ENCODE measurements at regions not wholly inside any gene's neighbourhood (a gene's known extent, or its start where the extent isn't known, plus 50 kb on each side); places are given as distances from the start of the nearest gene placed in this dataset.

GRCh38 chr1:185478877-185479276, 161.8 kb upstream of the IVNS1ABP start:
- peaks cover 0 to 11% (median 0%) of the 10 kb centered on the region in 6 donors for H3K4me1 ChIP-seq
- 87 to 96% (median 93%) methylated on average over 3 of the region's 3 CpGs for WGBS, 5 donors

DNA sequence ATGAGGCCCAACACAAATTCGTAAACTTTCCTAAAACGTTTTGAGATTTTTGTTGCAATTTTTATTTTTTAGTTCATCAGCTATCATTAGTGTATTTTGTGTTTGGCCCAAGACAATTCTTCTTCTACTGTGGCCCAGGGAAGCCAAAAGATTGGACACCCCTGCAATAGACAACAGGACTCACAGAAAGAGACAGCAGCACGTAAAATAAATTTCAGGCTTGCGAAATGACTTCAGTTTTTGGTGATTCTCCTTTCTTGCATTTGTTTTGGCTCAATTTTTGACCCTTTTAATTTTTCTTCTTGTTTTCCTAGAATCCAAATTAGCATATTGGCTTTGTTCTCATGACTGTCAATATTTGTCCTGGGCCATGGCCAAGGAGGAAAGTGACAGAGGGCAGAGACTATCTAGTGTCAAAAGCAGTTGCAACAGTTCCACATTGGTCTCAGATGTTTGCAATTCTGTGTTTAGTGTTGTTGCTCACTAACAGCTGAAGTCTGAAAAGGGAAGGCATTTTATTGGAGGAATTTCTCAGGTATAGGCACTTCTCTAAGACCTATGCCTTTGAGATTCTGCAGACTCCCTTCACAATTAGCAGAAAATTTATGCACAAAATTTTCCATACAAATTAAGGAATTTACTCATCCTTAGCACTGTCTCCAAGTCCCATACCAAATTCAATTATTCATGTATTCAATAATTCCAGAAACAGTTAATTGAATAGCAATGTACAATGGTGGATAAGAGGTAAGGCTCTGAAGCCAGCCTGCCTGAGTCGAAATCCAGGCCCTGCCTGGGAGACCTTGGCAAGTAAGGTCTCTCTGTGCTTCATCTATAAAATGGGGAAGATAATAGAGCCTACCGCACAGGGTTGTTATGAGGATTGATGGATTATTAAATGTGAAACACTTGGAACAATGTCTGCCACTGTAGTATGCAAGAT, 160.9 kb upstream of the IVNS1ABP start:
- Histone ChIP-seq H3K27ac (peak overlapping the region in 4 of 8 donors; percentile 2 to 26 (median 20)), H3K4me3 (no peak overlapping the region), H3K4me1 (peaks cover 0 to 7% (median 0%) of the 10 kb centered on the region in 6 donors), H3K9me3 (no peaks in the 10 kb centered on the region), H3K27me3 (replicated peaks in 1 of 7) (no peaks in the 10 kb centered on the region), H3K36me3 (no peaks in the 10 kb centered on the region)
- TF ChIP-seq POLR2AphosphoS5 (IDR thresholded peaks at IDR 0.05), result no peak
- no peak for TF ChIP-seq POLR2A (IDR thresholded peaks at IDR 0.05)
- no peak for TF ChIP-seq CTCF (IDR thresholded peaks at IDR 0.05 in 8 of 11, conservative IDR thresholded peaks at IDR 0.05 in 3 of 11)
- 67 to 91% (median 85%) methylated on average over 6 of the region's 6 CpGs for WGBS, 5 donors
- no peak for DNase-seq
- intact Hi-C loops (cut with DNase I; ENCODE audit: low total_unique reads), result no loop called here

More at GRCh38 chr1:185478877-185479276, 161.8 kb upstream of the IVNS1ABP start:
- intact Hi-C loops (cut with DNase I; ENCODE audit: low total_unique reads), result no loop called here
- Histone ChIP-seq H3K36me3 (no peaks in the 10 kb centered on the region), H3K4me3 (no peak overlapping the region), H3K9me3 (no peaks in the 10 kb centered on the region), H3K27me3 (replicated peaks in 1 of 7) (no peaks in the 10 kb centered on the region), H3K27ac (no peak overlapping the region)
- no peak for DNase-seq
- TF ChIP-seq POLR2AphosphoS5 (IDR thresholded peaks at IDR 0.05) (no peak), CTCF (IDR thresholded peaks at IDR 0.05 in 8 of 11, conservative IDR thresholded peaks at IDR 0.05 in 3 of 11) (no peak), POLR2A (IDR thresholded peaks at IDR 0.05) (no peak)

DNA sequence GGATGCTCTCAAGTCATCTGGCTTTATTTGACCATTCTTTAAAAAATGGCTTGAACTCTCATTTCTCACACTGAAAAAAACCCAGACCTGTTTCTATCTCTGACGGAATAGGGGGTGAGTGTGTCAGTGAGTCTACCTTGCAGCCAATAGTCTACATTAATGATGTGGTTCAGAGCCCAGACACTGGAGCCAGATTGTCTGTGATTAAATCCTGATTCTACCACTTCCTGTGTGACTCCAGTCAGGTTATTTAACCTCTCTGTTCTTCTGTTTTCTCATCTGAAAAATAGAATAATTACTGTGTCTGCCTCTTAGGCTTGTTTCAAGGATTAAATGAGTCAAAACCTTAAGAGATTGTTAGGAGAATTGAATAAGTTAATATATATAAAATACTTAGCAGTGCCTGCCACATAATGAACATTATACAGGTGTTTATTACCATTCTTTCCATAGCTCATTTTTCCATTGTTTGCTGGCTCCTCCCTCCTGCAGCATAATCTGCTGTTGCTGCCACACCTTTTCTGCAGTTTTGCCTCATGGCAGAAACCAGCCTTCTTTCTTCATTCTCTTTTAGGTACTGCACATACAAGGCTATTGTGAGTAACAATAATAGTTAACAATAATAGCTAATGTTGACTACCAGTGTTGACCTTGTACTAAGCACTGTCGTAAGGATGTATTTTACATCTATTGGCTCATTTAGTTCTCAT, 157.6 kb upstream of the IVNS1ABP start:
- Histone ChIP-seq H3K4me1 (peaks cover 0 to 7% (median 0%) of the 10 kb centered on the region in 6 donors), H3K27me3 (replicated peaks in 1 of 7) (no peaks in the 10 kb centered on the region), H3K27ac (no peak overlapping the region), H3K4me3 (no peak overlapping the region), H3K36me3 (no peaks in the 10 kb centered on the region), H3K9me3 (no peaks in the 10 kb centered on the region)
- DNase-seq, result no peak
- intact Hi-C loops (cut with DNase I; ENCODE audit: low total_unique reads), result no loop called here
- 78 to 93% (median 90%) methylated on average over 2 of the region's 2 CpGs for WGBS, 5 donors
- TF ChIP-seq CTCF (IDR thresholded peaks at IDR 0.05 in 8 of 11, conservative IDR thresholded peaks at IDR 0.05 in 3 of 11), result no peak
- no peak for TF ChIP-seq POLR2AphosphoS5 (IDR thresholded peaks at IDR 0.05)
- no peak for TF ChIP-seq POLR2A (IDR thresholded peaks at IDR 0.05)

- Histone ChIP-seq H3K36me3 (no peaks in the 10 kb centered on the region), H3K27me3 (replicated peaks in 1 of 7) (no peaks in the 10 kb centered on the region), H3K27ac (no peak overlapping the region), H3K9me3 (no peaks in the 10 kb centered on the region), H3K4me1 (peaks cover 0 to 5% (median 0%) of the 10 kb centered on the region in 6 donors), H3K4me3 (no peak overlapping the region)
- no peak for DNase-seq
- no peak for TF ChIP-seq CTCF (IDR thresholded peaks at IDR 0.05 in 8 of 11, conservative IDR thresholded peaks at IDR 0.05 in 3 of 11)
- TF ChIP-seq POLR2AphosphoS5 (IDR thresholded peaks at IDR 0.05), result no peak
- no peak for TF ChIP-seq POLR2A (IDR thresholded peaks at IDR 0.05)
- WGBS, 5 donors, result 82 to 98% (median 97%) methylated on average over 6 of the region's 6 CpGs
- intact Hi-C loops (cut with DNase I; ENCODE audit: low total_unique reads), result no loop called here
Measured at GRCh38 chr1:185473186-185473585, 156.1 kb upstream of the IVNS1ABP start.
